H9 (cell line): ENCODE measurements at regions not wholly inside any gene's neighbourhood (a gene's known extent, or its start where the extent isn't known, plus 50 kb on each side); places are given as distances from the start of the nearest gene placed in this dataset.

Source experiments
- DNase-seq: peaks from one replicate; pipeline ENCODE4 v3.0.0-alpha.2; 2017
- H2AFZ ChIP-seq: one replicate; pipeline ENCODE4 v1.6.1; 2013; ENCODE audit warnings: mild to moderate bottlenecking, low read length, control low read depth, moderate library complexity
- H2AK5ac ChIP-seq: 2 replicates; pipeline ENCODE4 v1.6.1; 2013; ENCODE audit warnings: low read length, control low read depth, mixed read lengths; ENCODE audit not compliant: insufficient read length
- H2BK120ac ChIP-seq: one replicate; pipeline ENCODE4 v1.6.1; 2013; ENCODE audit warnings: low read depth, mild to moderate bottlenecking, low read length, control low read depth, inconsistent platforms; ENCODE audit not compliant: poor library complexity, severe bottlenecking
- H2BK12ac ChIP-seq: 2 replicates; pipeline ENCODE4 v1.6.1; 2013; ENCODE audit warnings: low read length, control low read depth, mixed read lengths, low read depth; ENCODE audit not compliant: insufficient read length
- H2BK15ac ChIP-seq: 2 replicates; pipeline ENCODE4 v1.6.1; 2013; ENCODE audit warnings: low read depth, low read length, control low read depth
- H2BK20ac ChIP-seq: one replicate; pipeline ENCODE4 v1.6.1; 2013; ENCODE audit warnings: low read depth, mild to moderate bottlenecking, low read length, control low read depth, inconsistent platforms; ENCODE audit not compliant: poor library complexity, severe bottlenecking
- H2BK5ac ChIP-seq: 2 replicates; pipeline ENCODE4 v1.6.1; 2013; ENCODE audit warnings: low read length, control low read depth, mixed read lengths; ENCODE audit not compliant: insufficient read length
- H3K14ac ChIP-seq: 2 replicates; pipeline ENCODE4 v1.6.1; 2013; ENCODE audit warnings: low read length, control low read depth; ENCODE audit not compliant: insufficient read depth
- H3K18ac ChIP-seq: 2 replicates; pipeline ENCODE4 v1.6.1; 2013; ENCODE audit warnings: low read depth, mild to moderate bottlenecking, mixed read lengths, low read length, control low read depth; ENCODE audit not compliant: insufficient read length
- H3K23ac ChIP-seq: 2 replicates; pipeline ENCODE4 v1.6.1; 2013; ENCODE audit warnings: low read length, control low read depth, mixed read lengths, low read depth; ENCODE audit not compliant: insufficient read length
- H3K23me2 ChIP-seq: 2 replicates; pipeline ENCODE4 v1.6.1; 2013; ENCODE audit warnings: low read depth, mild to moderate bottlenecking, mixed read lengths, low read length, control low read depth; ENCODE audit not compliant: insufficient read length, poor library complexity, severe bottlenecking
- H3K27ac ChIP-seq: 2 replicates; pipeline ENCODE4 v1.5.1; 2013; ENCODE audit warnings: low read length, control low read depth, mixed read lengths, low read depth; ENCODE audit not compliant: insufficient read length
- H3K27me3 ChIP-seq: 2 replicates; pipeline ENCODE4 v1.6.1; 2013; ENCODE audit warnings: low read length, control low read depth, inconsistent platforms; ENCODE audit not compliant: insufficient read depth
- H3K4ac ChIP-seq: 2 replicates; pipeline ENCODE4 v1.6.1; 2013; ENCODE audit warnings: low read depth, mild to moderate bottlenecking, control low read depth, inconsistent platforms, low read length, moderate library complexity
- H3K4me1 ChIP-seq: 2 replicates; pipeline ENCODE4 v1.6.1; 2013; ENCODE audit warnings: low read length, control low read depth, inconsistent platforms; ENCODE audit not compliant: insufficient read depth
- H3K4me2 ChIP-seq: 2 replicates; pipeline ENCODE4 v1.6.1; 2013; ENCODE audit warnings: low read length, control low read depth, mixed read lengths; ENCODE audit not compliant: insufficient read length, insufficient read depth
- H3K56ac ChIP-seq: 2 replicates; pipeline ENCODE4 v1.6.1; 2013; ENCODE audit warnings: low read depth, mild to moderate bottlenecking, mixed read lengths, low read length, control low read depth; ENCODE audit not compliant: insufficient read length
- H3K79me1 ChIP-seq: 2 replicates; pipeline ENCODE4 v1.6.1; 2013; ENCODE audit warnings: low read depth, mild to moderate bottlenecking, moderate library complexity, low read length, control low read depth, inconsistent platforms; ENCODE audit not compliant: insufficient read depth, poor library complexity, severe bottlenecking
- H3K79me2 ChIP-seq: 2 replicates; pipeline ENCODE4 v1.6.1; 2013; ENCODE audit warnings: low read length, control low read depth, inconsistent platforms; ENCODE audit not compliant: insufficient read depth
- H3K9ac ChIP-seq: 2 replicates; pipeline ENCODE4 v1.6.1; 2013; ENCODE audit warnings: low read length, control low read depth, mixed read lengths; ENCODE audit not compliant: insufficient read length; ENCODE audit errors: extremely low read depth
- H3K9me3 ChIP-seq: one replicate; pipeline ENCODE4 v1.6.1; 2013; ENCODE audit warnings: low read depth, low read length, inconsistent platforms; ENCODE audit not compliant: control insufficient read depth
- H3T11ph ChIP-seq: one replicate; pipeline ENCODE4 v1.6.1; 2013; ENCODE audit warnings: mild to moderate bottlenecking, low read length, control low read depth, inconsistent platforms
- H4K20me1 ChIP-seq: one replicate; pipeline ENCODE4 v1.6.1; 2013; ENCODE audit not compliant: control insufficient read depth, insufficient read length, insufficient read depth
- H4K5ac ChIP-seq: 2 replicates; pipeline ENCODE4 v1.6.1; 2013; ENCODE audit warnings: low read depth, mild to moderate bottlenecking, mixed read lengths, low read length, control low read depth; ENCODE audit not compliant: insufficient read length
- H4K8ac ChIP-seq: replicated peaks from 2 replicates; pipeline ENCODE4 v1.6.1; 2013; ENCODE audit warnings: low read length, control low read depth, mixed read lengths, low read depth; ENCODE audit not compliant: insufficient read length
- H4K91ac ChIP-seq: 2 replicates; pipeline ENCODE4 v1.6.1; 2013; ENCODE audit warnings: low read depth, mild to moderate bottlenecking, moderate library complexity, mixed read lengths, low read length, control low read depth; ENCODE audit not compliant: insufficient read length
- H3K27ac Mint-ChIP-seq, 3 experiments: 2 replicates in 2 of 3; 3 replicates in 1 of 3; pipeline ENCODE4 v1.8.0; 2020 to 2021; ENCODE audit warnings: mixed read lengths in 3 of 3, mild to moderate bottlenecking in 1 of 3, moderate library complexity in 1 of 3
- H3K27me3 Mint-ChIP-seq: 2 replicates; pipeline ENCODE4 v1.8.0; 2021; ENCODE audit warnings: low read depth, mild to moderate bottlenecking, moderate library complexity, mixed read lengths
- H3K36me3 Mint-ChIP-seq, 3 experiments: 2 replicates in 2 of 3; 3 replicates in 1 of 3; pipeline ENCODE4 v1.8.0; 2020 to 2021; ENCODE audit warnings: low read depth in 3 of 3, mixed read lengths in 3 of 3; ENCODE audit not compliant: insufficient read depth in 1 of 3
- H3K4me1 Mint-ChIP-seq, 2 experiments: 2 replicates each; pipeline ENCODE4 v1.8.0; 2020; ENCODE audit warnings: mixed read lengths in 2 of 2
- H3K4me3 Mint-ChIP-seq, 2 experiments: 2 replicates in 1 of 2; 3 replicates in 1 of 2; pipeline ENCODE4 v1.8.0; 2020 to 2021; ENCODE audit warnings: mild to moderate bottlenecking in 2 of 2, mixed read lengths in 2 of 2, moderate library complexity in 1 of 2
- H3K9me3 Mint-ChIP-seq, 2 experiments: 2 replicates in 1 of 2; 3 replicates in 1 of 2; pipeline ENCODE4 v1.8.0; 2020; ENCODE audit warnings: mild to moderate bottlenecking in 2 of 2, mixed read lengths in 2 of 2, moderate library complexity in 1 of 2
- WGBS: extraction: QIAGEN DNeasy Blood & Tissue Kit; methylation state at CpG from one replicate; pipeline ENCODE4 v1.1.7; 2013; ENCODE audit warnings: missing lambda C conversion rate, low lambda C conversion rate, mixed read lengths; ENCODE audit not compliant: insufficient read length; ENCODE audit errors: extremely low coverage; 5-methylcytosine and 5-hydroxymethylcytosine counted together
- TF ChIP-seq, protein P1 (sequence below): fragments of 200-600 bp; sonication (generic); conservative IDR thresholded peaks from 3 replicates; pipeline ENCODE4 v1.8.0; 2021; ENCODE audit warnings: antibody characterized with exemption, mild to moderate bottlenecking

DNA sequence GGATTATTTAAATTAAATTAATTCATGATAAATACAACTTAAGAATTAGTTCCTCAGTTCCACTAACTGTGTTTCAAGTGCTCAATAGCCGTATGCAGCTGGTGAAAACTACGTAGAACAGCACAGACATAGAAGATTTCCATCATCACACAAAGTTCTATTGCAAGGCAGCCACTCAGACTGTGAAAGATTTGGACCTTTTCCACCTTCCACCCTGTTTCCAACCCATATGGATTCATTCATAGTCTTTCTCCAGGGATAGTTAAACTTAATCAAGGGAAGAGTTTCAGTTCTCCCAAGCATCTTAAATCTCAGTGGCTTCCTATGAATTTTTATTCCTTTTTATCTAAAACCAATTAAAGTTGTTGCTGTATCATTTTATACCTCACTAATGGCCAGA, 2030.8 kb downstream of the SUCLG1 start:
- H3K23ac ChIP-seq, result no peak overlapping the region
- H3K27ac ChIP-seq, result no peak overlapping the region
- H2BK20ac ChIP-seq, result no peak overlapping the region
- no peak overlapping the region for H2BK120ac ChIP-seq
- no peak overlapping the region for H3K9ac ChIP-seq
- no peak overlapping the region for H3K14ac ChIP-seq
- no peak overlapping the region for H2AFZ ChIP-seq
- no peaks in the 10 kb centered on the region for H3K27me3 ChIP-seq
- no peak overlapping the region for H3K4me2 ChIP-seq
- H3T11ph ChIP-seq, result no peak overlapping the region
- no peak for DNase-seq
- no peaks in the 10 kb centered on the region for H3K9me3 ChIP-seq
- no peak overlapping the region for H3K18ac ChIP-seq
- Mint-ChIP-seq H3K36me3 (no peaks in the 10 kb centered on the region), H3K4me1 (no peaks in the 10 kb centered on the region), H3K9me3 (no peaks in the 10 kb centered on the region), H3K27me3 (no peaks in the 10 kb centered on the region; the same call in 1 of the 2 replicates), H3K27ac (no peak overlapping the region), H3K4me3 (no peak overlapping the region)
- no peak overlapping the region for H4K8ac ChIP-seq
- H3K4ac ChIP-seq, result no peak overlapping the region
- H3K79me2 ChIP-seq, result no peaks in the 10 kb centered on the region
- no peak overlapping the region for H4K91ac ChIP-seq
- H2BK15ac ChIP-seq, result no peak overlapping the region
- H2AK5ac ChIP-seq, result no peak overlapping the region
- WGBS, result no CpG with 5 or more reads among the region's 2 CpGs
- H3K23me2 ChIP-seq, result no peaks in the 10 kb centered on the region
- TF ChIP-seq, protein P1, sequence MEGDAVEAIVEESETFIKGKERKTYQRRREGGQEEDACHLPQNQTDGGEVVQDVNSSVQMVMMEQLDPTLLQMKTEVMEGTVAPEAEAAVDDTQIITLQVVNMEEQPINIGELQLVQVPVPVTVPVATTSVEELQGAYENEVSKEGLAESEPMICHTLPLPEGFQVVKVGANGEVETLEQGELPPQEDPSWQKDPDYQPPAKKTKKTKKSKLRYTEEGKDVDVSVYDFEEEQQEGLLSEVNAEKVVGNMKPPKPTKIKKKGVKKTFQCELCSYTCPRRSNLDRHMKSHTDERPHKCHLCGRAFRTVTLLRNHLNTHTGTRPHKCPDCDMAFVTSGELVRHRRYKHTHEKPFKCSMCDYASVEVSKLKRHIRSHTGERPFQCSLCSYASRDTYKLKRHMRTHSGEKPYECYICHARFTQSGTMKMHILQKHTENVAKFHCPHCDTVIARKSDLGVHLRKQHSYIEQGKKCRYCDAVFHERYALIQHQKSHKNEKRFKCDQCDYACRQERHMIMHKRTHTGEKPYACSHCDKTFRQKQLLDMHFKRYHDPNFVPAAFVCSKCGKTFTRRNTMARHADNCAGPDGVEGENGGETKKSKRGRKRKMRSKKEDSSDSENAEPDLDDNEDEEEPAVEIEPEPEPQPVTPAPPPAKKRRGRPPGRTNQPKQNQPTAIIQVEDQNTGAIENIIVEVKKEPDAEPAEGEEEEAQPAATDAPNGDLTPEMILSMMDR, result no peak
- no peak overlapping the region for H2BK12ac ChIP-seq
- H3K4me1 ChIP-seq, result no peaks in the 10 kb centered on the region
- no peak overlapping the region for H3K56ac ChIP-seq
- H4K20me1 ChIP-seq, result no peaks in the 10 kb centered on the region
- no peak overlapping the region for H4K5ac ChIP-seq
- no peaks in the 10 kb centered on the region for H3K79me1 ChIP-seq
- H2BK5ac ChIP-seq, result no peak overlapping the region
